GM10248 (cell line): ENCODE measurements at regions not wholly inside any gene's neighbourhood (a gene's known extent, or its start where the extent isn't known, plus 50 kb on each side); places are given as distances from the start of the nearest gene placed in this dataset.

Source experiments
- CTCF ChIA-PET: fragments of 300-600 bp; sonication (Branson Sonifier 250); formaldehyde crosslinking; extraction: SDS; loops from one replicate; lab custom pipeline; 2021; ENCODE audit warnings: antibody characterized with exemption; lab: Yijun Ruan, JAX
- POLR2A ChIA-PET: fragments of 350-650 bp; sonication (Branson Sonifier 250); formaldehyde crosslinking; extraction: SDS; loops from one replicate; lab custom pipeline; 2020; ENCODE audit warnings: antibody characterized with exemption; lab: Yijun Ruan, JAX
- DNase-seq: peaks from one replicate; pipeline ENCODE4 v3.0.0; 2012; ENCODE audit errors: extremely low spot score
- TF ChIP-seq, protein P1 (sequence below): IDR thresholded peaks from 2 replicates; pipeline ENCODE4 v1.5.1; 2012; ENCODE audit warnings: mild to moderate bottlenecking, low read depth; ENCODE audit errors: extremely low read depth, missing control alignments, control extremely low read depth

DNA sequence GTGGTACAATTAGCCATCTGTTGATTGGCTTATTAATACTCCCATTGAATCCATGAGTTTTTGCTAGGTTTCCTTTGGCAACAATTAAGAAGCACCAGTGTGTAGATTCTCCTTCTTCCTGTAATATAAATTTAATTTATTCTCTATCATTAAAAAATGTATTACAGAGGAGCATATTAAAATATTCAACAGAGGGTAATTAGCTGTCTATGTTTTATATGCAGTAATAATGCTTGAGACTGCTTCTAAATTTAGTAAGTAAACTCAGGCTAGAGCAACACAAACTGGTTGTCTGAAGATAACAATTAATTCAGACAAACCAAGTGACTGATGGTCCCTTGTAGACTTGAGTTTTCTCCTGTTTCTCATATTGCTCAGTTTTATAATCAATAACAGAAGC lies 192.4 kb downstream of the FAT4 start:
- TF ChIP-seq, protein P1, sequence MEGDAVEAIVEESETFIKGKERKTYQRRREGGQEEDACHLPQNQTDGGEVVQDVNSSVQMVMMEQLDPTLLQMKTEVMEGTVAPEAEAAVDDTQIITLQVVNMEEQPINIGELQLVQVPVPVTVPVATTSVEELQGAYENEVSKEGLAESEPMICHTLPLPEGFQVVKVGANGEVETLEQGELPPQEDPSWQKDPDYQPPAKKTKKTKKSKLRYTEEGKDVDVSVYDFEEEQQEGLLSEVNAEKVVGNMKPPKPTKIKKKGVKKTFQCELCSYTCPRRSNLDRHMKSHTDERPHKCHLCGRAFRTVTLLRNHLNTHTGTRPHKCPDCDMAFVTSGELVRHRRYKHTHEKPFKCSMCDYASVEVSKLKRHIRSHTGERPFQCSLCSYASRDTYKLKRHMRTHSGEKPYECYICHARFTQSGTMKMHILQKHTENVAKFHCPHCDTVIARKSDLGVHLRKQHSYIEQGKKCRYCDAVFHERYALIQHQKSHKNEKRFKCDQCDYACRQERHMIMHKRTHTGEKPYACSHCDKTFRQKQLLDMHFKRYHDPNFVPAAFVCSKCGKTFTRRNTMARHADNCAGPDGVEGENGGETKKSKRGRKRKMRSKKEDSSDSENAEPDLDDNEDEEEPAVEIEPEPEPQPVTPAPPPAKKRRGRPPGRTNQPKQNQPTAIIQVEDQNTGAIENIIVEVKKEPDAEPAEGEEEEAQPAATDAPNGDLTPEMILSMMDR = no peak
- ChIA-PET POLR2A (no interaction called here), CTCF (interaction anchor here (1.3 to 1.7 kb wide), 2 partner anchors 9 to 10 kb away, joined by 4 to 6 read pairs; no protein-coding TSS in a partner anchor)
- DNase-seq = no peak

DNA sequence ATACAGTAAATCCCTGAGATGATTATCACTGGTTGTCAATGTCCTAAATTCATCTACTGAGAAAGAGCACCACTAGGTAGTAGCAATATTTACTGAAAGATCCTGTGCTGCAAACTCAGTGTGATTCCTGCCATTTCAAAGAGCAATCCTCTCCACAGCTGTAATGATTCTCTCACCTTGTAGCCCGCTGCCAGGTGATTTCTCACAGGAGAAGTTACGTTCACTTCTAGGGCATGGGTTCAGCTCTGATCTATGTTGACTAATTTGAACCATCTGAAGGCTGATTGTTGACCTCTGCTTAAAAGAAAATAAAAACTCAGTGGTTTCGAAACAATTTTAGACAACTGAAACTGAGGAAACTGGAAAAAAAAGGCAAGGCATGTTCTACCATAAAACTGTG lies 197.0 kb downstream of the FAT4 start:
- TF ChIP-seq, protein P1 = no peak
- ChIA-PET POLR2A (no interaction called here), CTCF (no interaction called here)
- DNase-seq = no peak

DNA sequence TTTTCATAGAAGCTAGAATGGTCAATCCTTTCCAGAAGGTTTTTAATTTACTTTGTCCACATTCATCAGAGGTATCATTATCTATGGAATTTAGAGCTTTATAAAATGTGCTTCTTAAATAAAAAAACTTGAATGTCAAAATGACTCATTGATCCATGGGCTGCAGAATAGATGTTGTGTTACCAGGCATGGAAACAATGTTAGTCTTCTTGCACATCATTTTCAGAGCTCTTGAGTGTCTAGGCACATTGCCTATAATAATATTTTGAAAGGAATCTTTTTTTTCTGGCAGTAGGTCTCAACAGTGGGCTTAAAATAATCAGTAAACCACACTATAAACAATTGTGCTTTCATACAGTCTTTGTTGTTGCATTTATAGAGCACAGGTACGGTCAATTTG lies 200.3 kb downstream of the FAT4 start:
- TF ChIP-seq, protein P1 = no peak
- CTCF ChIA-PET = interaction anchor here (1.1 to 1.5 kb wide), 2 partner anchors 11 to 17 kb away, joined by 3 read pairs; no protein-coding TSS in a partner anchor
- no peak for DNase-seq
- POLR2A ChIA-PET = no interaction called here

DNA sequence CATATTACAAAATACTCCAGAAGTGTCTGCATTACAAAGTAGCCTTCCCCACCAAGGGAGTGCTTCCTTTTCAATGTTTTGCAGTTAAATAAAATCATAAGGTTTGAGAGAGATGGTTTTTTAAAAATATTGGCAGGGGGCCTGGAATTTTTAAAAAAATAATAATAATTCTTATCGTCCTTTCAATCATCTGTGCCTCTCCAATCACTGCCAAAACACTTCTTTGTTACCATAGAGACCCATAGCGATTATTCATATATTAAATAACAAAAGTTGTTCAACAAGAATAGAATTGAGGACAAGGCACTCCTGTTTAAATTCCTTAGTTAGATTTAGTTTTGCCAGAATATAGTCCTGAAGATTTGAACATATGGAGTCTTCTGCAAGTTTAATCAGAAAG lies 203.1 kb downstream of the FAT4 start:
- no peak for DNase-seq
- POLR2A ChIA-PET = no interaction called here
- TF ChIP-seq, protein P1 = no peak
- CTCF ChIA-PET = no interaction called here

DNA sequence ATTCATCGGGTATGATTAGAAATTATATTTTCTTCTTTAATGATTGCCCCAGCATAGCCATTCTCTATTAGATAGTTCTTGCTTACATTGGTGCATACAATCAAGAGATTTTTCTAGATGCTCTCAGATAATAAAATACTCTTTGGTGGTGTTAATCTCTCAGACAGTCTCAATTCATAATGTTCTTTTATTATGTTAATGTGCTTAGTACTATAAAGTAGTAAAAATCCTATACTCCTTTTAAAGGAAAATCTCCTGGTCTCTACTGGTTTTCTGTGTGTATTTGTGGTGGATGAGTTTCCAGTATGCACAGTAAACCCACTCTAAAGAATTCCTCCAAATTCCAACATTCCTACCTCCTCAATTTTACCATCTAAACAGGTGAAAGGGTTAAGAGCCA lies 203.5 kb downstream of the FAT4 start:
- DNase-seq = no peak
- POLR2A ChIA-PET = no interaction called here
- CTCF ChIA-PET = no interaction called here
- TF ChIP-seq, protein P1 = no peak

DNA sequence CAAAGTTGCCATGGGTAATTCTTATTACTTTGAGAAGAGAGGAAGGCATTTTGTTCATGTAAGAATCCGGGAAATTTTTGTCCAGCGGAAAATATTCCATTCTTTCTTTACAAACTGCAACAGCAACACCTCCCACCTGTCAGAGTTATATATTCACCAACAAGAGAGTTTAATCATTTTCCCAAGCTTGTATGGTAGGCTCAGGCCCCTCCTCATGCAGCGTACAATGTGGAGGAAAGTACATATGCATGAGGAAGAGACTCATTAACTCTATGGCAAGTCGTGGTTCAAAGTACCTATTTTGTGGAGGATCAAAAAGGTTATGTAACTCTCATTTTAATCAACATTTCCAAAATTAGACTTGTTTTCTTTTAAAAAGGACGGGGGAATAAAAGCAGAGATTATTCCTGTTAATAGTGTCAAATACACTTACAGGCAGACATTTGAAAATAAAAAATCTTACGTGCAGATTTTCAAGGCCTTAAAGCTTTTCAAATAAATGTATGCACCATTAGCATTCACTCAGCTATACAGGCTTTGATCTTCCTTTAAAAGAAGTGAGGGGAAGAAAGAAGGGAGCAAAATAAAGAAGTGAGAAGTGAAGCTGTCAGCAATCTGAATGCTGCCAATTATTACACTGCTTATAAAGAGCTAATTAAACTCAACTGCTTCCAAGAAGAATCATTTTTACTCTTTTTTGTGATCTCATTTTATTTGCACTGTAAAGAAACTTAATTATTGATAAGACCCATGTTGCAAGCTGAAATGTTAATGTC lies 204.8 kb downstream of the FAT4 start:
- ChIA-PET CTCF (interaction anchor here (1.2 kb wide), 1 partner anchor 31 kb away, joined by 3 read pairs; no protein-coding TSS in a partner anchor), POLR2A (no interaction called here)
- TF ChIP-seq, protein P1 = no peak
- no peak for DNase-seq
